ENCODE measurements at regions not wholly inside any gene's neighbourhood (a gene's known extent, or its start where the extent isn't known, plus 50 kb on each side); places are given as distances from the start of the nearest gene placed in this dataset.
"Not testable (repeated sequence)": the region's sequence is repeated elsewhere in the genome, so short reads cannot be mapped to it uniquely, and the experiment has no call there.

- DNase-seq (ENCODE audit: low spot score), result no peak
Measured at GRCh38 chr10:33101392-33101787, 143.4 kb upstream of the ITGB1 start.

GRCh38 chr10:33100781-33101391, 142.9 kb upstream of the ITGB1 start:
- peak; percentile 12 for DNase-seq (ENCODE audit: low spot score)

- no peak for DNase-seq (ENCODE audit: low spot score)
Measured at GRCh38 chr10:33099748-33100147, 141.7 kb upstream of the ITGB1 start.

GRCh38 chr10:33098951-33099663, 141.1 kb upstream of the ITGB1 start:
- DNase-seq (ENCODE audit: low spot score), result no peak

- peak; percentile 22 for DNase-seq (ENCODE audit: low spot score)
Measured at GRCh38 chr10:33095867-33096815, 138.1 kb upstream of the ITGB1 start.

- DNase-seq (ENCODE audit: low spot score), result no peak
Measured at GRCh38 chr10:33094263-33095051, 136.4 kb upstream of the ITGB1 start.

GRCh38 chr10:33093362-33093761, 135.3 kb upstream of the ITGB1 start:
- DNase-seq (ENCODE audit: low spot score), result peak; percentile 19

- DNase-seq (ENCODE audit: low spot score), result no peak
Measured at GRCh38 chr10:33092596-33092995, 134.6 kb upstream of the ITGB1 start.

- no peak for DNase-seq (ENCODE audit: low spot score)
Measured at GRCh38 chr10:33091201-33091600, 133.2 kb upstream of the ITGB1 start.

- DNase-seq (ENCODE audit: low spot score), result no peak
Measured at GRCh38 chr10:33088990-33089389, 131.0 kb upstream of the ITGB1 start.

GRCh38 chr10:33087922-33088321, 129.9 kb upstream of the ITGB1 start:
- no peak for DNase-seq (ENCODE audit: low spot score)

GRCh38 chr10:33087152-33087551, 129.1 kb upstream of the ITGB1 start:
- DNase-seq (ENCODE audit: low spot score), result no peak

- no peak for DNase-seq (ENCODE audit: low spot score)
Measured at GRCh38 chr10:33086100-33086499, 128.1 kb upstream of the ITGB1 start.

- no peak for DNase-seq (ENCODE audit: low spot score)
Measured at GRCh38 chr10:33085313-33085833, 127.3 kb upstream of the ITGB1 start.

- DNase-seq (ENCODE audit: low spot score), result no peak
Measured at GRCh38 chr10:33084453-33084852, 126.4 kb upstream of the ITGB1 start.

GRCh38 chr10:33082373-33082895, 124.4 kb upstream of the ITGB1 start:
- no peak for DNase-seq (ENCODE audit: low spot score)

GRCh38 chr10:33080467-33080866, 122.4 kb upstream of the ITGB1 start:
- not testable (repeated sequence) for DNase-seq (ENCODE audit: low spot score)

GRCh38 chr10:33074443-33074842, 116.4 kb upstream of the ITGB1 start:
- no peak for DNase-seq (ENCODE audit: low spot score)

GRCh38 chr10:33073641-33074415, 115.8 kb upstream of the ITGB1 start:
- no peak for DNase-seq (ENCODE audit: low spot score)

GRCh38 chr10:33071857-33072256, 113.8 kb upstream of the ITGB1 start:
- no peak for DNase-seq (ENCODE audit: low spot score)

GRCh38 chr10:33070101-33070500, 112.1 kb upstream of the ITGB1 start:
- DNase-seq (ENCODE audit: low spot score), result no peak
